Choroid plexus epithelial cell (primary cell): ENCODE measurements at regions not wholly inside any gene's neighbourhood (a gene's known extent, or its start where the extent isn't known, plus 50 kb on each side); places are given as distances from the start of the nearest gene placed in this dataset.

Source experiments
- DNase-seq: peaks from one replicate; pipeline ENCODE4 v3.0.0-alpha.2; 2010; ENCODE audit warnings: low read depth
- H3K4me3 ChIP-seq: 2 replicates; pipeline ENCODE4 v1.5.1; 2011; ENCODE audit warnings: low read depth, mild to moderate bottlenecking, control low read depth, low read length, moderate library complexity
- TF ChIP-seq, protein P1 (sequence below): conservative IDR thresholded peaks from 2 replicates; pipeline ENCODE4 v1.5.1; 2011; ENCODE audit warnings: low read depth, mild to moderate bottlenecking, control low read depth, inconsistent platforms, low read length, moderate library complexity

DNA sequence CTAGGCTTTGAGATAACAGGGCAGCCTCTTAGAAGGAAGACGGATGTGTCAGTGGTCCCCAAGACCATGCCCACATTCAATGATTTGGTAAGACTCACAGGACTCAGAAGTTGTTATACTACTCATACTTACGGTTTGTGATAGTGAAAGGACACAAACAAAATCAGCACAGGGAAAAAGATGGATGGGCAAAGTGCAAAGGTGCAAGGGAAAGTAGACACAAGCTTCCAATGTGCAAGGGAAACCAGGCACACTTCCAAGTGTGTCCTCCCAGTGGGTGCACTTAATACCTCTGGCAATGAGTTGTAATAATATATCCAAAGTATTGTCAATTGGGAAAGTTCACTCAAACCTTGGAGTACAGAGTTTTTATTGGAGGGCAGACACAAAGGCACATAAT lies 53.8 kb upstream of the VCX start:
- no peak overlapping the region for H3K4me3 ChIP-seq
- no peak for DNase-seq
- TF ChIP-seq, protein P1, sequence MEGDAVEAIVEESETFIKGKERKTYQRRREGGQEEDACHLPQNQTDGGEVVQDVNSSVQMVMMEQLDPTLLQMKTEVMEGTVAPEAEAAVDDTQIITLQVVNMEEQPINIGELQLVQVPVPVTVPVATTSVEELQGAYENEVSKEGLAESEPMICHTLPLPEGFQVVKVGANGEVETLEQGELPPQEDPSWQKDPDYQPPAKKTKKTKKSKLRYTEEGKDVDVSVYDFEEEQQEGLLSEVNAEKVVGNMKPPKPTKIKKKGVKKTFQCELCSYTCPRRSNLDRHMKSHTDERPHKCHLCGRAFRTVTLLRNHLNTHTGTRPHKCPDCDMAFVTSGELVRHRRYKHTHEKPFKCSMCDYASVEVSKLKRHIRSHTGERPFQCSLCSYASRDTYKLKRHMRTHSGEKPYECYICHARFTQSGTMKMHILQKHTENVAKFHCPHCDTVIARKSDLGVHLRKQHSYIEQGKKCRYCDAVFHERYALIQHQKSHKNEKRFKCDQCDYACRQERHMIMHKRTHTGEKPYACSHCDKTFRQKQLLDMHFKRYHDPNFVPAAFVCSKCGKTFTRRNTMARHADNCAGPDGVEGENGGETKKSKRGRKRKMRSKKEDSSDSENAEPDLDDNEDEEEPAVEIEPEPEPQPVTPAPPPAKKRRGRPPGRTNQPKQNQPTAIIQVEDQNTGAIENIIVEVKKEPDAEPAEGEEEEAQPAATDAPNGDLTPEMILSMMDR, result no peak

DNA sequence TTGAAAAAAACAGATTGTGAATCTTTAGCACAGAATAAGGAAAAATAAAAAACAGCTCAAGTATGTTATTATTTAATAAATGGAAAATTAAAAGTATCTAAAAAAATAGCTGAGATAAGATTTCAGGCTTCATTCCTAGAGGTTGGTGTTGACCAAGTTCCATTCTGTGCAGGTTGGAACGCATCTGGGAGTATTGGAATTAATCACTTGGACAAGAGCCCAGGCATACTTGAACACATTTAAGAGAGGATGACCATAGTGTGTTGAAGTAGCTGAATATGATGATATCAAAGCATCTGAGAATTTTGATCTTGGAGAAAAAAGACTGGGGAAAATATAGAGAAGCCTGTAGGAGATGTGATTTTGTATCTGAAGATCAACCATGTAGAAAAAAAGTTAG lies 54.6 kb upstream of the VCX start:
- no peak overlapping the region for H3K4me3 ChIP-seq
- TF ChIP-seq, protein P1, result no peak
- no peak for DNase-seq

DNA sequence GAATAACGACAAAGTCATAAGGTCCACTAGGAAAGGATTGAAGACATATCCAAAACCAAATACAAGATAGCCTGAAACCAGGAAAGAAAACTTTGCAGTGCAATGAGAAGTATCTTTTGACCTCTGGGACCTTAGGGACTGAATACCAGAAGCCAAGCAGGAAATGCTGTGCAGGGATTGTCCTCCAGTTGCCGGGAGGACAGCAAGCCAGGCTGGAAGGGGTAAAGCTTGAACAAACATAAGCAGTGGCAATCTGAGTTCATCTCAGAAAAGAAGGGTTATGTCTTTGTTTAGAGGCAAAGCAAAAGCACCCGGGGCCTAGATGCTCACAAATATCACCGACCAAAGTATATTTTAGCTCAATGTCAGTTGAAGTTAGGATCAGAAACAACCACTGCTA lies 55.3 kb upstream of the VCX start:
- TF ChIP-seq, protein P1, result no peak
- no peak for DNase-seq
- H3K4me3 ChIP-seq, result no peak overlapping the region

DNA sequence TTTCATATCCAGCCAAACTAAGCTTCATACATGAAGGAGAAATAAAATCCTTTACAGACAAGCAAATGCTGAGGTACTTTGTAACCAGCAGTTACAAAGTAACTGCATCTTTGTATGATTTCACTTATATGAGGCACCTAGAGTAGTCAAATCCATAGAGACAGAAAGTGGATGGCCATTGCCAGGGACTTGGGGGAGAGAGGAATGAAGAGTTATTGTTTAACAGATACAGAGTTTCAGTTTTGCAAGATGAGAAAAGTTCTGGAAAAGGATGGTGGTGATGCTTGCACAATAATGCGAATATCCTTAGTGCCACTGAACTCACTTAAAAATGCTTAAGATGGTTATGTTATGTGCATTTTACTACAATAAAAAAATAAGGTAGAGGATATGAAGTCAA lies 58.4 kb upstream of the VCX start:
- TF ChIP-seq, protein P1, result no peak
- DNase-seq, result no peak
- H3K4me3 ChIP-seq, result no peak overlapping the region

DNA sequence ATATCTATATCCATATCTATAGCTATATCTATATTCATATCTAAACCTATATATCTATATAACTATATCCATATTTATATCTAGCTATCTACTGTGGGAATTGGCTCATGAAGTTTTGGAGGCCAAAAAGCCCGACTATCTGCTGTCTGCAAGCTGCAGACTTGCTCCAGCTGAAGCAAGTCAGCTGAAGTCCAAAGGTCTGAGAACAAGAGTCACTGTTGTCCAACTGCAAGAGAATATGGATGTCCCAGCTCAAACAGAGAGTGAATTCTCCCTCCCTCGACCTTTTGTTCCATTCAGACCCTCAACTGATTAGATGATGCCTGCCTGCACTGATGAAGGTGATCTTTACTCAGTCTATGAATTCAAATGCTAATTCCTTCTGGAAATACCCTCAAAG lies 63.3 kb upstream of the VCX start:
- TF ChIP-seq, protein P1, result no peak
- DNase-seq, result no peak
- H3K4me3 ChIP-seq, result no peak overlapping the region

DNA sequence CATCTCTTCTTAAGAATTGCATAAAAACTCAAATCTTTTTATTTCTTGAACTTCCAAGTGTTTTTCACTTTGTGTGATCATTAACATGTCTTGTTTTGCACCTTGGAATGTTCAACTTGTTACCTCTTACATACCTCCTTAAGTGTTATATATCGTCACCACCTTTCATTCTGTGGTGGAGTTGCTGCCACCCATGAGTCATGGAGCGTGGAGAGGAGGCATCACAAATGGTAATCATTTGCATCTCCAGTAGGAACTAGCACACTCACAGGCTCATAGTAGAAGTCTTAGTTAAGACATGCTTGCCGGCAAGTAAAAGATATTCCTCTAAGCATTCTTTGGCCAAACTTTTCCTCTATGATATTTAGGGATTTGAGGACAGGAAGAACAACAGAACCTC lies 67.0 kb upstream of the VCX start:
- DNase-seq, result no peak
- TF ChIP-seq, protein P1, result no peak
- H3K4me3 ChIP-seq, result no peak overlapping the region

DNA sequence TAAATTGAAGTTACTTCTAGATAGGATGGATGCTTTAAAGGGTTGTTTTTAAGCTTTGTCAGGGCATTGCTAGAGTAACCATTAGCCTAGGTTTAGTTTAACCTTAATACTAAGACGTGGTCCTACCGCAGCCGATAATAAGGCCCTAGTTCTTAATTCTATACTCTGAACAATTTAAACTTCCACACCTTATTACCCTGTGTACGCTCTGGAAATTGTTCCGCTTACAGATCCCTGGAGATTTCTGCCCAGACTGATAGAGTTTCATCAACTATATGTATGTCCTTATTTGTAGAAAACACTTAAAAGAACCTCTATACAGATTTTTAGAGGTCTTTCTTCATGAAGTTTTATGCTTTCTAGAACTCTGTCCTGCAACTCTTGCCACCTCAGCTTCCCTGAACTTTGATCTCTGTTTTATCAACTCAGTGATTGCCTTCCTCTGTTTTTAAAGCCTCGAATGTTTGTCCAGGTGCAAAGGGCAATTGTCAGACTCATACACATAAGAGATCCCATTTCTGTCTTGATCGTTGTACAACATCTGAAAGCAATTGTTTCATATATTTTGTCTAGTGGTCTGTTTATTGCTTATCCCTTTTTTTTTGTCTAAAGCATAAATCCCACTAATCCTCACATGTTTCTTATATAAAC lies 71.1 kb upstream of the VCX start:
- TF ChIP-seq, protein P1, result no peak
- DNase-seq, result no peak

More for the DNA sequence above, 71.1 kb upstream of the VCX start:
- no peak overlapping the region for H3K4me3 ChIP-seq
